Esophagus squamous epithelium (tissue), 4 donors: ENCODE measurements at regions not wholly inside any gene's neighbourhood (a gene's known extent, or its start where the extent isn't known, plus 50 kb on each side); places are given as distances from the start of the nearest gene placed in this dataset.

Experiments
- POLR2A ChIP-seq, 4 donors: fragments of 450-650 bp; IDR thresholded peaks; one replicate each; pipeline ENCODE4 v1.6.1; 2017; ENCODE audit warnings: antibody characterized with exemption in 4 of 4, mild to moderate bottlenecking in 4 of 4, moderate library complexity in 3 of 4
- TF ChIP-seq, protein P1 (sequence below), 6 experiments: fragments of 450-650 bp in 4 of 6; fragments of 200-600 bp in 2 of 6; sonication (generic) in 2 of 6; IDR thresholded peaks; one replicate each; pipeline ENCODE4 v1.5.1; 2016 to 2019; ENCODE audit warnings: antibody characterized with exemption in 6 of 6, mild to moderate bottlenecking in 4 of 6, moderate library complexity in 4 of 6

DNA sequence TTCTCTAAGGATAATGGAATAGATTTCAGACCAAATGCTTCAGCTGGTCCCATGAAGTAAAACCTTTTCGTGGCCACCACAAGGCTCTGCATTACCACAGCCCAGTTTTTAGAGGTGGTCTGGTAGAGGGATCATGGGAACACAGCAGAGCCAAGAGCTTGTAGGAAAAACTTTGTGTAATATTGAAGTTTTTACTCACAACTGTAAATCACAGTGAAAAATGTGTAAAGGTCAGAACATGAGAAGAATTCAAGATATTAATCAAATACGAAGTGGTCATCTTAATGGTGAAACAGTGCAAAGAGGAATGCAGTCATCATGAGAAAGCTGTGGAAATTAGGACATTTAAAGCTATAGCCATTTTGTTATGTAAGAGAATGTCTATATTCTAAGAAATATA lies 197.5 kb downstream of the NPR3 start:
- TF ChIP-seq, protein P1, sequence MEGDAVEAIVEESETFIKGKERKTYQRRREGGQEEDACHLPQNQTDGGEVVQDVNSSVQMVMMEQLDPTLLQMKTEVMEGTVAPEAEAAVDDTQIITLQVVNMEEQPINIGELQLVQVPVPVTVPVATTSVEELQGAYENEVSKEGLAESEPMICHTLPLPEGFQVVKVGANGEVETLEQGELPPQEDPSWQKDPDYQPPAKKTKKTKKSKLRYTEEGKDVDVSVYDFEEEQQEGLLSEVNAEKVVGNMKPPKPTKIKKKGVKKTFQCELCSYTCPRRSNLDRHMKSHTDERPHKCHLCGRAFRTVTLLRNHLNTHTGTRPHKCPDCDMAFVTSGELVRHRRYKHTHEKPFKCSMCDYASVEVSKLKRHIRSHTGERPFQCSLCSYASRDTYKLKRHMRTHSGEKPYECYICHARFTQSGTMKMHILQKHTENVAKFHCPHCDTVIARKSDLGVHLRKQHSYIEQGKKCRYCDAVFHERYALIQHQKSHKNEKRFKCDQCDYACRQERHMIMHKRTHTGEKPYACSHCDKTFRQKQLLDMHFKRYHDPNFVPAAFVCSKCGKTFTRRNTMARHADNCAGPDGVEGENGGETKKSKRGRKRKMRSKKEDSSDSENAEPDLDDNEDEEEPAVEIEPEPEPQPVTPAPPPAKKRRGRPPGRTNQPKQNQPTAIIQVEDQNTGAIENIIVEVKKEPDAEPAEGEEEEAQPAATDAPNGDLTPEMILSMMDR (IDR thresholded peaks at IDR 0.05), result no peak
- TF ChIP-seq POLR2A (IDR thresholded peaks at IDR 0.05), result no peak
